RWPE1 (cell line): ENCODE measurements at regions not wholly inside any gene's neighbourhood (a gene's known extent, or its start where the extent isn't known, plus 50 kb on each side); places are given as distances from the start of the nearest gene placed in this dataset.

Experiments
- CTCF ChIA-PET: fragments of 350-600 bp; sonication (Branson Sonifier 250); formaldehyde crosslinking; extraction: SDS; loops from one replicate; lab custom pipeline; 2021; lab: Yijun Ruan, JAX
- POLR2A ChIA-PET: fragments of 400-600 bp; formaldehyde crosslinking; extraction: SDS; loops from one replicate; lab custom pipeline; 2020; ENCODE audit warnings: antibody characterized with exemption; ENCODE audit not compliant: low non-redundant PET; lab: Yijun Ruan, JAX
- DNase-seq: peaks from one replicate; pipeline ENCODE4 v3.0.0; 2012; ENCODE audit warnings: low spot score
- H3K27ac ChIP-seq: fragments of 450-650 bp; 2 replicates; pipeline ENCODE4 v1.5.1; 2017
- TF ChIP-seq, protein P1 (sequence below): fragments of 450-650 bp; conservative IDR thresholded peaks from 2 replicates; pipeline ENCODE4 v1.5.1; 2017; ENCODE audit warnings: low read depth, mild to moderate bottlenecking

DNA sequence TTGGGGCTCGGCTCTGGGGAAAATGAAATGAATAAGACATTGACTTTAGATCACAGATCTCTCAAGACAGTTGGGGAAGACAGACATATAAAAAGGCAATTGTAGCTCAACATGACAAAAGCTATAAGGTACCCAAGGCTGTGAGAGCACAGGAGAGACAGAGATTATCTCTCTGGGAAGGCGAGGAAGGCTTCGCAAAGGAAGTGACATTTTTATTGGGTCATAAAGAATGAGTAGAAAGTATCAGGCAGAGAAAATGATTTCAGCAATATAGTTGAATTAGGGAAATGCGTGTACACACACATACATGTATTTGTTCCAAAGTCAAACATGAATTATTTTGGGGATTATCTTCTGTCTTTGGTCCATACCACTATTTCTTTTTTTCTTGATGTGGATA is 381.8 kb upstream of the ADAMTSL1 start:
- ChIA-PET CTCF (no interaction called here), POLR2A (no interaction called here)
- DNase-seq: no peak
- TF ChIP-seq, protein P1, sequence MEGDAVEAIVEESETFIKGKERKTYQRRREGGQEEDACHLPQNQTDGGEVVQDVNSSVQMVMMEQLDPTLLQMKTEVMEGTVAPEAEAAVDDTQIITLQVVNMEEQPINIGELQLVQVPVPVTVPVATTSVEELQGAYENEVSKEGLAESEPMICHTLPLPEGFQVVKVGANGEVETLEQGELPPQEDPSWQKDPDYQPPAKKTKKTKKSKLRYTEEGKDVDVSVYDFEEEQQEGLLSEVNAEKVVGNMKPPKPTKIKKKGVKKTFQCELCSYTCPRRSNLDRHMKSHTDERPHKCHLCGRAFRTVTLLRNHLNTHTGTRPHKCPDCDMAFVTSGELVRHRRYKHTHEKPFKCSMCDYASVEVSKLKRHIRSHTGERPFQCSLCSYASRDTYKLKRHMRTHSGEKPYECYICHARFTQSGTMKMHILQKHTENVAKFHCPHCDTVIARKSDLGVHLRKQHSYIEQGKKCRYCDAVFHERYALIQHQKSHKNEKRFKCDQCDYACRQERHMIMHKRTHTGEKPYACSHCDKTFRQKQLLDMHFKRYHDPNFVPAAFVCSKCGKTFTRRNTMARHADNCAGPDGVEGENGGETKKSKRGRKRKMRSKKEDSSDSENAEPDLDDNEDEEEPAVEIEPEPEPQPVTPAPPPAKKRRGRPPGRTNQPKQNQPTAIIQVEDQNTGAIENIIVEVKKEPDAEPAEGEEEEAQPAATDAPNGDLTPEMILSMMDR: no peak
- no peak overlapping the region for H3K27ac ChIP-seq

GRCh38 chr9:18106006-18106560 is 367.9 kb upstream of the ADAMTSL1 start:
- CTCF ChIA-PET: no interaction called here
- no peak overlapping the region for H3K27ac ChIP-seq
- no peak for DNase-seq
- TF ChIP-seq, protein P1: no peak
- POLR2A ChIA-PET: no interaction called here

- no peak for DNase-seq
- TF ChIP-seq, protein P1: no peak
- H3K27ac ChIP-seq: no peak overlapping the region
- ChIA-PET POLR2A (no interaction called here), CTCF (no interaction called here)
Observed at GRCh38 chr9:18109675-18110074, 364.3 kb upstream of the ADAMTSL1 start.

DNA sequence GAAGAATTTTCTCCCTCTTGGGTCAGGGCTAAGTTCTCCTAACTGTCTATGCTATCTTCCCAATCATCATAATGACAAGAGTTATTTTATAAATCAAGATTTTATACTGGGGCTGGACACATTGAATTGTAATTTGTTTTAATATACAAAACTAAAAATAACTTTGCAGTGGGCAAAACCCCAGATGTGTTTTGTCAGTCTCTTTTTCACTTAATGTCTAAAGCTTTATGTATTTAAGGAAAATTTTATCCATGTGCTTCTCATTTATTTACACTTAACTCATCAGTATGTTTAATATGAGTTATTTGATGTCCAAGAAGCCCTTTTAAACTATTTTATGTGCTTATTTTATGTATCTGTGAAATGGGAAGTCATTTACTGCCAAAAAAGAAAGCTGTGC is 362.8 kb upstream of the ADAMTSL1 start:
- no peak overlapping the region for H3K27ac ChIP-seq
- TF ChIP-seq, protein P1: no peak
- CTCF ChIA-PET: no interaction called here
- POLR2A ChIA-PET: no interaction called here
- DNase-seq: no peak

DNA sequence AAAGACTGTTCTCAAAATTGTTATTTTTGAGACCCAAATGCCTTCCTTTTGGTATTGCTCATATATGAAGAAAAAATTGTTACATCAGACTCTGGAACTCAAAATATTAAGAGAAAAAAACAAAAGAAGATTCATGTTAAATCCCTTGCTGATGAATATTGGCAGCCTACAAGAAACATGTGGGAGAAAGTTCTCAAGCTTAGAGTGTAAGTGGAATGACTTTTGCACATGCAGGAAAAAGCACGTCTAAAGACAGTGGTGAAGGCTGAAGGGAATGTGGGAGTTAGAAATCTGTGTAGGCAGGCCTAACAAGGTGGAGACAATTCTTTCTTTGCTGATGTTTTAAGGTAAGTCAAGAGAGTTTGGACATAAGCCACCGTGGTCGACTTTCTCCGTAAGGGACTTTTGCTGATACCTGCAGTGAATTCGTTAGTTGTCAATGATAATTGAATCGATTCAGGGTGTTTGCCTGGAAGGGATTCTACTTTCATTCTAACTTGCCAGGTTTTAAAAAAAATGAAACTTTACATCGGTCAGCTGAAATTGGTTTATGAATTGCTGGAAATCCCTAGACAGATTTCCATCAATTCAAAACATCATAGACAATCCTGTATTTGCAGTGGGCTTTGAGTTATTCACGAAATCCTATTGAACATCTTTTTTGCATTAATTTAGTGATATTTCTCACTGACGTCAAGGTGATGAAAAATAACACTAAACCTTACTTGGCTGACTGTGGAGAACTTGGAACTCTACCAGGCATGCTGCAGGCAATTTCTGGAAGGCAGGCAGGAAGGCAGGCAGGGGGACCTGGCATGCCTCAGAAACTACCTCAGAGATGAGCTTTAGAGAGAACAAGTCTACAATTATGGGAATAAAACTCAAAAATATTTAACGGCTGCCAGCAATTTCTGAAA is 359.1 kb upstream of the ADAMTSL1 start:
- no peak for DNase-seq
- CTCF ChIA-PET: no interaction called here
- TF ChIP-seq, protein P1: no peak
- POLR2A ChIA-PET: no interaction called here
- no peak overlapping the region for H3K27ac ChIP-seq

DNA sequence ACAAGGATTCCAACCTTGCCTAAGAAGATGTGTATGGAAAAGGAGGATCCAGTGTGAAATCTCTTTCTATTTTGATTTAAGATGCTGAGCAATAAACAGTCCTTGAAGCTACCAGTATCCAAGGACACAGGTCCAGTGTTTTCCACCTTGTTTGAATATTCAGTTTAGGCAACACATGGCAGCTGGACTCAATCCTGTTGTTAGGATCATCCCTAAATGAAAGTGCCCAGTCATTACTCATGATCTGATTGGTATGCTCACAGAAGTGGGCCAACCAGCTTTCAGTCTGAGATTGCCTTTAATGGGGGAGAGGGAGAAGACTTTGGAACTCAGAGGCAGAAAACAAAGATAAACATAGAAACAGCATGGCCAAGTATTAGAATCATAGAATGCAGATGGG is 355.7 kb upstream of the ADAMTSL1 start:
- H3K27ac ChIP-seq: no peak overlapping the region
- CTCF ChIA-PET: no interaction called here
- POLR2A ChIA-PET: no interaction called here
- no peak for DNase-seq
- TF ChIP-seq, protein P1: no peak
